ENCODE measurements at regions not wholly inside any gene's neighbourhood (a gene's known extent, or its start where the extent isn't known, plus 50 kb on each side); places are given as distances from the start of the nearest gene placed in this dataset.
"Not testable (repeated sequence)": the region's sequence is repeated elsewhere in the genome, so short reads cannot be mapped to it uniquely, and the experiment has no call there.

- no peak overlapping the region for H3K4me3 ChIP-seq (ENCODE audit: low read length)
- no peak for DNase-seq (ENCODE audit: low read depth)
- TF ChIP-seq CTCF (IDR thresholded peaks at IDR 0.05; ENCODE audit: insufficient read depth, low read depth, low read length, missing control alignments), result no peak
Measured at GRCh38 chr1:232726048-232726779, 79.0 kb upstream of the MAP10 start.

- TF ChIP-seq CTCF (IDR thresholded peaks at IDR 0.05; ENCODE audit: insufficient read depth, low read depth, low read length, missing control alignments), result no peak
- DNase-seq (ENCODE audit: low read depth), result no peak
- no peak overlapping the region for H3K4me3 ChIP-seq (ENCODE audit: low read length)
Measured at GRCh38 chr1:232728507-232729263, 76.5 kb upstream of the MAP10 start.

GRCh38 chr1:232732344-232732910 lies 72.8 kb upstream of the MAP10 start:
- no peak for TF ChIP-seq CTCF (IDR thresholded peaks at IDR 0.05; ENCODE audit: insufficient read depth, low read depth, low read length, missing control alignments)
- no peak for DNase-seq (ENCODE audit: low read depth)

GRCh38 chr1:232737917-232738316 lies 67.3 kb upstream of the MAP10 start:
- H3K4me3 ChIP-seq (ENCODE audit: low read length), result no peak overlapping the region
- TF ChIP-seq CTCF (IDR thresholded peaks at IDR 0.05; ENCODE audit: insufficient read depth, low read depth, low read length, missing control alignments), result no peak
- DNase-seq (ENCODE audit: low read depth), result no peak

More at GRCh38 chr1:232732344-232732910, 72.8 kb upstream of the MAP10 start:
- no peak overlapping the region for H3K4me3 ChIP-seq (ENCODE audit: low read length)

GRCh38 chr1:232743999-232744398 lies 61.2 kb upstream of the MAP10 start:
- no peak overlapping the region for H3K4me3 ChIP-seq (ENCODE audit: low read length)
- no peak for DNase-seq (ENCODE audit: low read depth)
- no peak for TF ChIP-seq CTCF (IDR thresholded peaks at IDR 0.05; ENCODE audit: insufficient read depth, low read depth, low read length, missing control alignments)

GRCh38 chr1:232744847-232745246 lies 60.4 kb upstream of the MAP10 start:
- H3K4me3 ChIP-seq (ENCODE audit: low read length), result no peak overlapping the region
- no peak for DNase-seq (ENCODE audit: low read depth)
- no peak for TF ChIP-seq CTCF (IDR thresholded peaks at IDR 0.05; ENCODE audit: insufficient read depth, low read depth, low read length, missing control alignments)

- H3K4me3 ChIP-seq (ENCODE audit: low read length), result not testable (repeated sequence)
- DNase-seq (ENCODE audit: low read depth), result peak; percentile 15
Measured at GRCh38 chr1:232745698-232746097, 59.5 kb upstream of the MAP10 start.

Measured in epithelial cell of esophagus (primary cell).